Mammary epithelial cell (primary cell): ENCODE measurements at regions not wholly inside any gene's neighbourhood (a gene's known extent, or its start where the extent isn't known, plus 50 kb on each side); places are given as distances from the start of the nearest gene placed in this dataset.

Experiments used
- CTCF ChIP-seq, 2 donors: IDR thresholded peaks in 1 of 2; conservative IDR thresholded peaks in 1 of 2; 2 replicates each; pipeline ENCODE4 v1.5.1; 2011 to 2012; ENCODE audit warnings: inconsistent platforms in 2 of 2, low read length in 2 of 2, mild to moderate bottlenecking in 2 of 2, control low read depth in 1 of 2, low read depth in 1 of 2; ENCODE audit not compliant: insufficient read depth in 1 of 2; ENCODE audit errors: extremely low read depth in 1 of 2
- EZH2 ChIP-seq: IDR thresholded peaks from 2 replicates; pipeline ENCODE4 v1.6.1; 2012; ENCODE audit warnings: low read length, inconsistent platforms, borderline replicate concordance

DNA sequence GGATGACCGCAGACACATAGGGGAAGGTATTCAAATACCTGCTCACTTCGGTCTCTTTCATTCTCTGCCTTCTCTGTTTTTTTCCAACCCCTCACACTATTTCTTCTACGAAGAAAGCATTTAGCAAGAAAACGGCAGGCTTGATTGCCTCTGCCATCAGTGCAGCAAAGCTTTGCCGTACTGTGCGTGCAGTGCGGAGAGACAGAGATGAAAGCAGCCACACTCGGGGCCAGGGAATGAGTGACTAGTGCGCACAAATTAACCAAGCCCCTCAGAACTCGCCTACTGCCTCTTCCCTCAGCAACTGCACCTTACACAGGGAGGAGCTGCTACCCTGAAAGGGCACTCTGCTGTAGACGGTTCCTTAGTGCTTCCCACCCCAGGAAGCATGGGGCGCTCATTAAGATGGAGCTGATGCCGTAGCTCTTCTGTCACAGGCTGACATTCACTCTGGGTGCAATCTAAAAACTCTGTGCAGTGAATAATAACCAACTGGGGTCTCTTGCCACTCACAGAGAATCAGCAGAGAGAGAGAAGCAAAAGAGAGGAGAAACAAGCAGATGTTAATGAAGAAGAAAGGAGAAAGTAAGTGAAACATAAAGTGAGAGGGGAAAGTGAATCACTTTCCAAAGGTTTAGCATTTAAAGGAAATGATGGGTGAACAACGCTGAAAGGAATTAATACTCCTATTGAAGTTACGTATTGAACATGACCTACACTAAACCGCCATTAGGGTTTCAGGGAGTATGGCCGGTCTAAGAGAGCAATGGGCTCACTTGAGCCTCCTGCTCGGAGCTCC is 69.4 kb downstream of the GRIN2B start:
- no peak for TF ChIP-seq CTCF (conservative IDR thresholded peaks at IDR 0.05 in 1 of 2, IDR thresholded peaks at IDR 0.05 in 1 of 2; ENCODE audit: extremely low read depth in 1 of 2, insufficient read depth in 1 of 2, low read depth in 1 of 2, low read length in 2 of 2)
- no peak for TF ChIP-seq EZH2
